HG03558 (cell line): ENCODE measurements at regions not wholly inside any gene's neighbourhood (a gene's known extent, or its start where the extent isn't known, plus 50 kb on each side); places are given as distances from the start of the nearest gene placed in this dataset.
"Not testable (repeated sequence)": the region's sequence is repeated elsewhere in the genome, so short reads cannot be mapped to it uniquely, and the experiment has no call there.

Experiments used
- ATAC-seq: cut with Tn5 transposase; IDR thresholded peaks from one replicate; pipeline ENCODE4 v1.9.1; 2021; ENCODE audit warnings: moderate number of reproducible peaks; ENCODE audit not compliant: unreplicated experiment; ENCODE audit errors: extremely low read depth

DNA sequence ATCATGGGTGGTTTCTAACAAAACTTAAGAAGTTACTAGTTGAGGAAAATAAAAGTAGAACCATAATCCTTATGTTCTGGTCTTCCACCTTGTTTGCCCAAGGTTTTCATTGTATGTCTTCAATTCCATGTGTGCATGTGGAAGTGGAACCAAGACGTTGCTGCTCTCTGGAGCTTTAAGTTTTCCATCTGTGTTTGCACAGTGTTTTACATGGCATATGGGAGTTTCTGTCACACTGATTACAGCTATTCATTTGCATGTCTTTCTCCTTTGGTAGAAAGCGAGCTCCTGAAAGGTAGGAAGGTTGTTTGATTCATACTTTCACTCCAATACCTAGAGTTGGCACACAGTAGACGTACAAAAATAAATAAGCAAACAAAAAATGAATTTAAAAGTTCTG, 112.6 kb upstream of the LUZP2 start:
- no peak for ATAC-seq

DNA sequence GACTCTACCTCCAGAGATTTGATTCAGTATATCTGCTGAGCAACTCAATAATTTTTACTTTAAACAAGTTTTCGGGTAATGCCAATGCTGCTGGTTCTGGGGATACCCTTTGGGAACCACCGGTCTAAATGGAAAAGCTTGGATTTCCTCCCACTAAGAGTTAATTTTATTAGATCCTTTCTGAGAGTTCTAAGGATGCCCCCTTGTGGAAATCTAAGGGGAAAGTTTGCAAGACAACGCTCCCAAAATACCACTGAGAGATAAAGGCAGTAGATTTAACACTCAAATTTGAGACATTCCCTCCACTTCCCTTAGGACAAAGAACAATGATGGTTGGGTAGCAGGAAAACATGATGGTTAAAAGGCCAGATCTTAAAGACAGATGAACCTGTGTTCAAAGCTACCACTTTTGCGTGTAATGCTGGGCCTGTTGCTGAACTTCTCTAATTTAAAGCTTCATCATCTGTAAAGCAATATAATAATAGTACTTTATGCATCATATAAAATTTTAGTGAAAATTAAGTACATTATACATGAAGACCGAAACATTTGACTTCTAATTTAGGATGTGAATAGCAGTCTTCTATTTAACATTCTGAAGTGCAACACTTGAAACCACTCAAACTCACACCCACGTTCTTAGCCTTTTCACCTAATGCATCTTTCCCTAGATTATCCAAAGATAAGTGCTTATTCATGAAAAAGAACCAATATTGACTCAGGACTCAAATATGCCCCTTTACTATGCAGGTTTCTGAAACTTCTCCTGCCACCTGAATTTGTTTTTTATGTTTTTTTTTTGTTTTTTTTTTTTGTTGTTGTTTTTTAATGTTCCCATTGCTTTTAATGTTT, 110.1 kb upstream of the LUZP2 start:
- no peak for ATAC-seq

DNA sequence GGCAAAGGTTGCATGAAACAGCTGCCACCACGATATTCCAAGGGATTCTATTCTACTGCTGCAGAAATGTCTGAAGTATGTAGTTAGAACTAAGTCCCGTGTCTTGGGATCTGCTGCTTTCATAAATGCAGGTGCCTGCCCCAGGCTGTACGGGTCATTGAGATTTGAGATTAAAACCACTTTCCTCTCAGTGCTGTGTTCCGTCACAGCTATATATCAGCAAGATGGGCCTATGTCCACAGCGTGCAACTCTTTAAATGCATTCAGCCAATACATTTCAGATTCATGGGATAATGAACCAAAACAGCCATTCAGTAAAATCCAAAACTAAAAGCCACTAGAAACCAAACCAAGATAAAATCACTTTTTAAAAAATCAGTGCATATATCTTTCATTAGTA, 107.3 kb upstream of the LUZP2 start:
- ATAC-seq, result no peak

DNA sequence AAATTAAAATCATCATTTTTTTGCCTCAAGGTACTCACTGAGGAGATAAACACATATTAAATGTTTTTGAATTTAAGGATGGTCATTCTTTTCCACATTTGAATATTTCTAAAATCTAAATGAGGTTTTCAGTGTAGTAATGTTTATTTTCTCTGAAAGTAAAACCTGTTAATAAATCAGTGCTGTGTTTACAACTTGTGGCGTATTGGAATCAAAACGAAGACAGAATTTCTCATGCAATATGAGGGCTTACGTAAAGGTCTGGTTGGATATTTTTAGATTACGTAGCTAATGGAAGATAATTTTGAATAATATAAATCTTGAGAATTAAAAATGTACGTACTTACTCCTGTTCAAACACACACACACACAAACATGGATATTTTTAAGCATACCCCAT, 106.8 kb upstream of the LUZP2 start:
- no peak for ATAC-seq

DNA sequence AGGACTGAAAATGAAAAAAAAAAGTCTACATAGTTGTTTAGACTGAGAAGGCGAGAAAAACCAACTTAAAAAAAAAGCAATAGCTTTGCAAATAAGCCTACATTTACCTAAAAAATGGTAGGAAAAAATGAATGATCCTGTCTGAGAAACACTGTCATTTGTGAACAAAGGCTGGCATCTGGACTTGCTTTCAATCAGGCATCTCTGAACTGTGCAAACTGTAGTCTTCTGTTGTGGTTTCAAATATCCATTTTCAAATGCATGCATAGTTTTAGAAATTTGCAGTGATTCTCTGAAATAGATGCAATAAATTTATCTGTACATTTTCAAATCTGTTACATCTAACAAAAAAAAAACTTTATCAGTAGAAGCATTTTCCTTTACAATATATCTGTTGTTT, 106.1 kb upstream of the LUZP2 start:
- no peak for ATAC-seq

DNA sequence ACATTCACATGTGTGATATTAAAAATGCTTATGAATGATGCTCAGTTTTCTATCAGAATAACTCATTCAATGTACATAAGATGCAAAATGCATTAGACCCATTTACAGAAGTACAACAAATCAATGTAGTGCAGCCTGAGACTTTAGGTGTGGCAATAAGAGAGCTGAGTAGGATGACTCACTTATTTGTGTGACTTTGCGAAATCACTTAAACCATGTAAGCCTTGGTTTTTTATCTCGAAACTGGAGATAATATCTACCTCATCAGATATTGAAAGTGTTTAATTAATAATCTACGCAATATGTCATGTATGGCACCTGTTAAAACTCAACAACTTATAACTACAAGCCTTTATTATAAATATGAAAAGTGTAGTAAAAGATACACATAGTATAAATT, 105.7 kb upstream of the LUZP2 start:
- no peak for ATAC-seq

DNA sequence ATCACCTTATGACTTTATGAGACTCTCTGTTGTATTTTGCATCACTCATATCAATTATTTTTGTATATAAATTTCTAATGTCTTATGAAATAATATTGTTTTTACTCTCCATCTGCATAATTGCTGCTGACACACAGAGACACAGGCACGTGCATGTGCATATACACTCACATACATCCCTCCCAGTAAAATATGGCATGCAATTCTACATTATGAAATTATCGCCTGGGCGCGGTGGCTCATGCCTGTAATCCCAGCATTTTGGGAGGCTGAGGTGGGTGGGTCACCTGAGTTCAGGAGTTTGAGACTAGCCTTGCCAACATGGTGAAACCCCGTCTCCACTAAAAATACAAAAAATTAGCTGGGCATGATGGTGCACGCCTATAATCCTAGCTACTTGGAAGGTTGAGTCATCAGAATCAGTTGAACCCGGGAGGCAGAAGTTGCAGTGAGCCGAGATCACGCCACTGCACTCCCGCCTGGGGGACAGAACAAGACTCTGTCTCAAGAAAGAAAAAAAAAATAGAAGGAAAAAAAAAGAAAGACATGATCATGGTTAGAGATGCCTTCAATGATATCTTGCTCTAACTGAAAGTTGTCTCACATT, 96.7 kb upstream of the LUZP2 start:
- ATAC-seq, result no peak

DNA sequence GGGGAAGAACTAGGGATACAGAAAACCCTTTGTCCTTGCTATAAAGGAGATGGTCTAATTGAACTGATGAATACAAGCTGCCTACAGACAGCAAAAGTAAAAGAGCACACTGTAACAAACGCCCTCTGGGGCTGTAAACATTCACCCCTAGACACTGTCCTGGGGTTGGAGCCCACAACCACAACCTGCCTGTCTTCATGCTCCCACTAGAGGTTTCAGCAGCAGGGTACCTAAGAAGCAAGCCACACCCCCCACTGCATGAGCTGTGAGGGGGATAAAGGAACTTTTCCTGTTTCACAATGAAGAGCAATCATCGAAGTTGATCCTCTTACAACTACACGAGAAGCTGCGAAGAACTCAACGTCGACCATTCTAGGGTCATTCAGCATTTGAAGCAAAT, 90.5 kb upstream of the LUZP2 start:
- ATAC-seq, result no peak

DNA sequence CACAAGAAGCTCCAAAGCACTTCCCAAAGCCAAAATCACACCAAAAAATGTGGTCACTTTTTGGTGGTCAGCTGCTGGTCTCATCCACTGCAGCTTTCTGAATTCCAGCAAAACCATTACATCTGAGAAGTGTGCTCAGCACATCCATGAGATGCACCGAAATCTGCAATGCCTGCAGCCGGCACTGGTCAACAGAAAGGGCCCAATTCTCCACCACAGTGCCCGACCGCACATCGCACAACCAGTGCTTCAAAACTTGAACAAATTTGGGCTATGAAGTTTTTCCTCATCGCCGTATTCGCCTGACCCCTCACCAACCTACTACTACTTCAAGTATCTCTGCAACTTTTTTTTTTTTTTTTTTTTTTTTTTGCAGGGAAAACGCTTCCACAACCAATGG, 89.9 kb upstream of the LUZP2 start:
- ATAC-seq, result no peak

DNA sequence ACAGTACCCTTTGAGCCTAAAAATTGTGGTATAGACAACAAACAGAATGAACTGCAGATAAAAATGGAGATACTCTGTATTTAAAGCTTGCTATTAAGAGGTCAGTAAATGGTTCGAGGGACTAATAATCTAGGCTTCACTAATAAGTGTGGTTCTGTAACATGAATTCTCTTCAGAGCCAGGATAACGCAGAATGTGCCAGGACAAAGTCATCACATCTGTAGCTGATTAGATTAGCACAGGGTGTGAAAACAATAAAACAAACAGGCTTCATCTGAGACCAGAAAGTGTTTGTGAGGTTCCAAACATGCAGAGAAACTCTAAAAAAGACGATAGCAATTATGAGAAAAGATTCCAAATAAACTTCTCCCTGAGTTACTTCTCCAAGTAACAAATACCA, 89.1 kb upstream of the LUZP2 start:
- ATAC-seq, result no peak

DNA sequence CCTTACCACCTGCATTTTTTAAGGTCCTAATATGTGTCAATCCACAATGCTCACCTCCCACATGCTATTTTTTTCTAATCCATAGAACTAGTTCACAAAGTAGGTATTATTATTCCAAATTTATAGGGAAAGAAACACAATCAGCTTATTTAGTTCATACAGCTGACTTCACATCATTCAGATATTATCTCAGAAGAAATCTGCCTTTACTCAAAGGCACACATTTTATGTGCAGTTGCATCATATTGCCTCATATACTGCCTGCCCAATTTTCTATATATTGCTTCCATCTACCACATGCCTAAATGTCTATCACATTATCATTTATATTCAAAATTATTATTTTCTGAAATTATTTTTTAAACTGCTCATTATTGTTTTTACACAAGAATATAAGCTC, 88.7 kb upstream of the LUZP2 start:
- no peak for ATAC-seq

DNA sequence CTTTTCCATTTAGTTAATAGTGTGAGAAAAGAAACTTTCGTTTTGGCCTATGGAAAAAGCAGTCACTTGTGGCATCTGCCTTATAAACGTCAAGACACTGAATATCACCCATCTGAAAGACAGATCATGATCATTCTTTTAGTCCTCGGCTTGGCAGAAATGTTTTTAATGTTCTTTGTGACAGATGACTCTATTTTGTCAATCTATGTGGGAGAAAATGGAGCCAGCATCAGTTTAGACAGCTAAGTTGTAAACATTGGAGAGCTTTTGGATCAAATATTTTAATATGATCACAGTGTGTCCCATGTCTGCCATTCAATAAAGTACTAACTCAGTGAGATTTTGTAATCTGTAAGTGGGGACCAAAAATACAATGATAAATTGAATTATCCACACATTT, 85.1 kb upstream of the LUZP2 start:
- ATAC-seq, result no peak

DNA sequence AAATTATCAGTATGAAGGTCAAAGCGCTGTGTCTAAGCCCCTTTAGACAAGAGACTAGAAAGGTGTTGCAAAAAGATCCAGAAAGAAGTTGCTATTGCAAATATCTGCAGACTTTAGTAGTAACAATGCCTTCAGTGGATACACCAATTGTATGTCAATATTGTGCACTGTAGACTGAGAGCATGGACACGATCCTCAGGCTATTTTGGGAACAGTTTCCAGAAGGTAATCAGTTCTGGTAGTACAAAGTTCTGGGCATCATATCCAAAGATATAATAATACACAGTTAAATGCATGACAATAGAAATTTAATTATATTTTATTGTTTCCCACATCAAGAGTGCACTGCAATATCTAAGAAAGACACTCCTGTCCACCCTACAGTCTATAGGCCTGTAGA, 84.1 kb upstream of the LUZP2 start:
- ATAC-seq, result no peak

DNA sequence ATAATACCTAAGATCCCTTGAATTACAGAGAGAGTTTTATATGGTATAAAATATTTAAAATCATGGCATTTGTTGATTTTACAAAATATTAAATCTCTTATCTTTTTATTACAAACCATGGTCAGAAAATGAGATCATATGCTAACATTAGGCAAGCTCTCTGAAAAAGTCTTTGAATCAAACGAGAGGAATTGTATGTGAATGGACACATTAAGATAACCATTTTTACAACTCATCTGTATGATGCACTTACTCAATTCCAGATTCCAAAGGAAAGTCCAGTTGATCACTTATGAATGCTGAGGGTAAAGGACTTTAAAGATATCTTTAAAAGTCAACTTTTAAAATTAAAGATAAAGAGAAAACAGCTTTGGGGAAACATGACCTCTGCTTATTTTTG, 83.5 kb upstream of the LUZP2 start:
- ATAC-seq, result no peak

DNA sequence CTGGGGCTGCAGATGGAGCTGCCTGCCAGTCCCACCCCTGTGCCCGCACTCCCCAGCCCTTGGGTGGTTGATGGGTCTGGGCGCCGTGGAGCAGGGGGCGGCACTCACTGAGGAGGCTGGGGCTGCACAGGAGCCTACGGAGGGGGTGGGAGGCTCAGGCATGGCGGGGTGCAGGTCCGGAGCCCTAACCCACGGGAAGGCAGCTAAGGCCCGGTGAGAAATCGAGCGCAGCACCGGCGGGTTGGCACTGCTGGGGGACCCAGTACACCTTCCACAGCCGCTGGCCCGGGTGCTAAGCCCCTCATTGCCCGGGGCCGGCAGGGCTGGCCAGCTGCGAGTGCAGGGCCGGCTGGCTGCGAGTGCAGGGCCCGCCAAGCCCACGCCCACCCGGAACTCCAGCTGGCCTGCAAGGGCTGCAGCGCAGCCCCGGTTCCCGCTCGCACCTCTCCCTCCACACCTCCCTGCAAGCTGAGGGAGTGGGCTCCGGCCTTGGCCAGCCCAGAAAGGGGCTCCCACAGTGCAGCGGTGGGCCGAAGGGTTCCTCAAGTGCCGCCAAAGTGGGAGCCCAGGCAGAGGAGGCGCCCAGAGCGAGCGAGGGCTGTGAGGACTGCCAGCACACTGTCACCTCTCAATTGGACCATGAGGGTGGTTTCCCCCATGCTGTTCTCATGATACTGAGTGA, 80.8 kb upstream of the LUZP2 start:
- not testable (repeated sequence) for ATAC-seq

DNA sequence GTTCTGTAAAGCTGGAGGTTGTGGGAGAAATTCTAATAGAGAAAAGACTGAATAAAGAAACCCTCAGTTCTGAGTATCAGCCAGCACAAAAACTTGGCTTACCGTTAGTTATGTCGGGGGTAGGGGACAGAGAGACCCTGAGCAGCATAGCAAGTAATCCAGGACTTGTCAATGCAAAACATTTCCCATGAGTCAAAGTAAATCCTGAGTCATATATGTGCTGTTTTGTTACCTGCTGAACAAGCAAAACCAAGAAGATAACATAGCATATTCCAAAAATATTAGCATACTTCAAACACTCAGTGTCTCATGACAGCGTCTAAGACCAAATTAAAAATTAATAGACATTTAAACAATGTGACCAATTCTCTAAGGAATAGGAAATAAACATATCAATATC, 75.1 kb upstream of the LUZP2 start:
- no peak for ATAC-seq

DNA sequence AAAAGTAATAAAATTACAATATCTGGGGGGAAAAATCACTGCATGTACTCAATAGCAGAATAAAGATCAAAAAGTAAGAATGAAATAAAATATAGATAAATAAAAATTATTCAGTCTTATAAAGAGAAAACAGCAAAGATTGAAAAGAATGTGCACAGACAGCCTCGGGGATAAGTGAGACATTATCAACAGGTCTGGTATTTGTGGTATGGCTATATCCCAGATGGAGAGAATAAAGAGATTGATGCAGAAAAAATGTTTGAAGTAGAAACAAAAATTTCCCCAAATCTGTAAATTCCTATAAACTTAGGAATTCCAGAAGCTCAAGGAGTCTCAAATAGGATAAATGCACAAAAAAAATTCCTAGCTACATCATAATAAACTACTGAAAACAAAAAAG, 74.5 kb upstream of the LUZP2 start:
- ATAC-seq, result no peak

DNA sequence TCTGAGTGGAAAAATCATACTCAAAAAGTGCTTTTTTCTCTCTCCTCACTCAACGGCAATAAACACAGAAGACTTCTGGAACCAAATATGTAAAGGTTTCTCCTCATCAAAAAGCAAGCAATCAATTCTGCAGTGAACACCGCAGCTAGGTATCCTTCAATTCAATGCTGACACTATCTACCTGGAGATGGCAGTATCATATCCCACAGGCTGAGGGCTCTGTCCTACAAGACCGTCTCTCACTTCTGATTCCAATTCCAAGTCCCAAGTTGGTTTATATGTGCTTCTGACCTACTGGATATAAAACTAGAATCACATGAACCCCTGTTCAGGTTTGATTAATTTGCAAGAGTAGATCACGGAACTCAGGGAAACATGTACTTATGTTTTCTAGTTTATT, 59.7 kb upstream of the LUZP2 start:
- no peak for ATAC-seq
